Kasumi-1 (cell line): ENCODE measurements at regions not wholly inside any gene's neighbourhood (a gene's known extent, or its start where the extent isn't known, plus 50 kb on each side); places are given as distances from the start of the nearest gene placed in this dataset.
A peak's percentile ranks its signal among the peaks of the same experiment; 100 is the strongest.

ENCODE experiments used
- DNase-seq, 2 experiments: peaks; one replicate each; lab custom pipeline; 2025; lab: John Stamatoyannopoulos, UW

DNA sequence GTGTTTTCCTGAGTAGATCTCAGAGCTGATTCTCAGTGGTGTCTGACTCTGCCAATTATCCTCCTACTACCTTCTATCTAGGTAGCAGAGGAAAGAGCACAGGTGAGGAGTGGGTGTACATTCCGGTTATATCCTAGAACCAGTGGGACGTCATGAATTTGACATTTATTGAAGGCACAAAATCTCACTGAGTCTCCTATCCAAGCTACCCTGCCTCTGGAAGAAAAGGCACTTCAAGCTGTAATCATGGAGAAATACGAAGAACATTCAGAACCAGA is 952.2 kb downstream of the TUSC7 start:
- no peak for DNase-seq

GRCh38 chr3:117665296-117665695 is 955.7 kb downstream of the TUSC7 start:
- no peak for DNase-seq

DNA sequence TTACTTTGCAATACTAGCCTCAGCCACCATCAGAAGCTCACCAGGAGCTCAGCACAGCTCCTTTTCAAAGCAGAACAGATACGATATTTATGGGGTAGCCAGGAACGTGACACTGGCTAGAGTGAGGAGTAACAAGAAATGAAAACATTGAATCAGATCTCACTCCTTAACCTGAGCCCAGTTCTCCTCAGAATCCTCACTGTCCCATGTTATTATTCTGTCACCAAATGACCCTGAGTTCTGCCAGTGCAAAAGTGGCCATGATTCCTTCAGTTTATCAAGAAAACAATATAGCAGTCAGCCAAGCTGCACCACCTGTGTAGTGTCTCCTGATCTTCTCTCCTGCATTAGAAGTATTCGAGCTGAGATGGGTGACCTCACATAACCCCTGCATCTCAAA is 956.7 kb downstream of the TUSC7 start:
- DNase-seq, result no peak

- DNase-seq, result no peak
Observed at GRCh38 chr3:117666812-117667211, 957.2 kb downstream of the TUSC7 start.

GRCh38 chr3:117669774-117670173 is 960.2 kb downstream of the TUSC7 start:
- no peak for DNase-seq

- no peak for DNase-seq
Observed at GRCh38 chr3:117671722-117672318, 962.2 kb downstream of the TUSC7 start.

DNA sequence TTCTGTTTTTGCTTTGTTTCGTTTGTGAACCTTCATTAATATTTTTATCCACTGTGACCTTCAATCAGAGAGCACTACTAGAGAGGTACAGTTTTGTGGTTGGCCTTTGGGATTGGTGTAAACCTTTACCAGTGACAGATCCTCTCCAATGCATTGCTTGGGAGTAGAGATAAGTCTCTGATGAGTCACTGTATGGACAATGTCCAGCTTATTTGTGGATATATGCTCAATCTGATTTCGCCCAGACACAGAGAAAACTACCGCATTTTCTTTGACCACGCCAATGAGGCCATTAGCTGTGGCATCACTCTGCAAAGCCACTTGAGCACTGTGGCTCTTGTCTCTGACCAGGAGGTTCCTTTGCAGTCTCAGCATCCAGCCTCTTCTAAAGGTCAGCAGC is 964.7 kb downstream of the TUSC7 start:
- no peak for DNase-seq

GRCh38 chr3:117681619-117682018 is 972.0 kb downstream of the TUSC7 start:
- no peak for DNase-seq

DNA sequence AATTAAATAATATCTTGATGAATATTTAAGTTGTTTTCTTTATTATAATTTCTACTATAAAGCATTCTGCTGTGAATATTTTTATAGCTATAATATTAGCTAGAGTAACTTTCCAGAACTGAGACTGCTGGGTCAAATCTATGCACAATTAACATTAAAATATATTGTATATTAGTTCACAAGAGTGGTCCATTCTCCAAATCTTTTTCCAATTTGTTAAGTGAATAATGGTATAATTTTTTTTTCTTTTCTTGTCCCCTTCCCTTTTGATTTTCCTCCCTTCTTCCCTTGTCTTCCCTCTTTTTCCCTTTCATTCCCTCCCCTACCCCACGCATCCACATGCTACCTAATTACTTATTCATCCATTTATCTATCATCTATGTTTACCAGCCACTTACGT is 977.5 kb downstream of the TUSC7 start:
- DNase-seq, result no peak

DNA sequence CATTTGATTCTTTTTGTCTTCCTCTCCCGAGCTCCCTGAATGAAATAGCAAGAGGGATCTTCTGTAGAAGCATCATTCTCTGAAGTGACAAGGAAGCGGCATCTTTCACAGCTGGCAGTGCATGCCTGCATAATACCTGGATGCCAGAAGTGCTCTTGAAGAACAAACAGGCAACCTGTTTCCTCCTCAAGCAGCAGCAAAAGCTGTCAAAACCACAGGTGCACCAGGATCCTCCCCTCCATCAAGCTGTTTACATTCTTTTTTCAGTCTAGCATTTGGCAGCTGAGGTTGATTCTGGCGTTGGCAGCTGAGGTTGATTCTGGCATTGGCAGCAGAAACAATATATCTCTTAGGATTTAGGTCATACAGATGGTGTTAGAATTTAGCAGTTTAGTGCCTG is 979.0 kb downstream of the TUSC7 start:
- DNase-seq, result no peak

- DNase-seq, result no peak
Observed at GRCh38 chr3:117691526-117691925, 981.9 kb downstream of the TUSC7 start.

DNA sequence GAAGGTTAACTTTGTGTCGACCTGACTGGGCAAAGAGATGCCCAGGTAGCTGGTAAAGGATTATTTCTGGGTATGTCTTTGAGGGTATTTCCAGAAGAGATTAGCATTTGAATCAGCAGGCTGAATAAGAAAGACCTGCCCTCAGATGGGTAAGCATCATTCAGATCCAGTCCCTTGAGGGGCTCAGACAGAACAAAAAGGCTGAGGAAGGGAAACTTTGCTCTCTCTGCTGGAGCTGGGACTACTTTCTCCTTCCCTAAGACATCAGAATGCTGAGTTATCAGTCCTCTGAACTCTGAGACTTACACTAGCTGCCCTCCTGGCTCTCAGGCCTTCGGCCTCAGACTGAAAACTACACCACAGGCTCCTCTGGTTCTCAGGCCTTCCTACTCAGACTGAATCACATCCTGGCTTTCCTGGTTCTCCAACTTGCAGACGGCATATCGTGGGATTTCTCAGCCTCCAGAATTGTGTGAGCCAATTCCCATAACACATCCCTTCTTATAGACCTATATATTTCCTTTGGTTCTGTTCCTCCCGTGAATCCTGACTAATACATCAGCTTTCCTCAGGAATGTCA is 982.9 kb downstream of the TUSC7 start:
- no peak for DNase-seq

DNA sequence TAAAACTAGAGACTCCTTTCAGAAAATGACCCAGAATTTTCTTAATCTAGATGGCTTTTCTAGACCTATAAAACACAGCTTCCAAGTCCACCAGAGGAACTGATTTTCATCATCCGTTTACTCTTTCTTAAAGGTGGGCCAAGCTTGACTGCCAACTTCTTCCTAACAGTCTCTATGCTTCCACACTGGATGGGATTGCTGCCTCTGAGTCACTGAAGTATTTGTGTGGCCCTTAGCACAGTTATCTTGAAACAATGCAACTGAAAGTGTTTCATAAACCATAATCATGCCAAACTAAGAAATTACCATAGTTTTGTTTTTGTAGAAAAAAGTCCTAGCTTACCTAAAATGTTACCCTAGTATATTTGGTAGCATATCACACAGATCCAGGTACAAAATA is 985.7 kb downstream of the TUSC7 start:
- DNase-seq, result no peak

DNA sequence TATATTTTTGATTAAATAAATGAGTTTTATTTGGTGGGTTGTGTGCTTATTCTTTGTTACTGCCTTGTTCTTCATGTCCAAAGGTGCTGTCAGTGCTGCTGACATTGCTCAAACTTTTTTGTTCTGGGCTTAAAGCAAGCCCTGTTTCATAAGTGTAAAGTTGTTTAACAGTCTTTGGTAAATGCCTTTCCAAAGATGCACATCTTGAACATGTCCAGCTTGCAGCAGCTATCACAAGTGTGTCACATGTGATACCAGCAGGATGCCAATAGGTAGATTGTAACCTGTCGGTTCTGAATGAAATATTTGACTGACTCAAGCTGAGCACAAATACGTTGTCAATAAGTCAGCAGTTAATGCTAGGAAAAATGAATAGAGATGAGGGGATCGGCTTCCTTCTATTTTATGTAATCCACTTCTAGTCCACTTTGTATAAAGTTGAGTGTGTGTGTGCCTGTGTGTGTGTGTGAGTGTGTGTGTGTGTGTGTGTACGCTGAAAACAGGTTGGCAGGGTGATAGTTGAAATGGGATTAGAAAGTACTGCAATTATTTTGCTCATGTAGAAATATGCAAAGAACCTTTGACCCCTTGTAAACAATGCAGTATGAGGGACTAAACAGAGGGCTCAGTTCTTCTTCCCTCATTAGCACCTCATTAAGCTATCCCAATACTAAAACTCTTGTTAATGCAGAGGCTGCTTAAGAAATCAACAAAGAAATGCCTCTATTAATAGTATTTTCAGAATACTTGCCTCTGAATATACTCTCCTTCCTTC is 986.5 kb downstream of the TUSC7 start:
- DNase-seq, result no peak

DNA sequence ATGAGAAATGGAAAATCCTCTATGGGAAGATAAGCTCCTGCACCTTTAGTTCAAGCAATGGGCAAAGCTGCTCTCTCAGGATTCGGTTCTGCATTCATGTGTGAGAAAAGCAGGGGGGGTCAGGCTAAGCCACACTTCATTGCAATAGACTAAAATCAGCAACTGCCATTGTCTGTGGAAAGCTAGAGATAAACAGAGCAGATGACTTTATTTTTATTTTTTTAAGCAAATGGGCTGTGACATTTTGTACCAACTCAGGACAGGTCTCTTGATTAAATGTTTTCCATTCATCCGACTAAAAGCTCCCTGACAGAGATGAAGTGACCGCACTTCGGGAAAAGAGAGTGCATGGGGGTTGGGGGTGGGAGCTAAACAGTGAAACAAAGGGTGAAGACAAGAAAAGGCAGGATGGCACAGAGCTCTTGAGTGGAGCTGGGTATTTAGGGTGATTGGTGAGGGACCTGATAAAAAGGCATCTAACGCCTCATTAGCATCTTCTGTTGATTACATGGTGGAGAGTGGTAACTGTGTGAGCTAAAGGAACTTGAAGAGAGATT is 987.4 kb downstream of the TUSC7 start:
- DNase-seq, result no peak

DNA sequence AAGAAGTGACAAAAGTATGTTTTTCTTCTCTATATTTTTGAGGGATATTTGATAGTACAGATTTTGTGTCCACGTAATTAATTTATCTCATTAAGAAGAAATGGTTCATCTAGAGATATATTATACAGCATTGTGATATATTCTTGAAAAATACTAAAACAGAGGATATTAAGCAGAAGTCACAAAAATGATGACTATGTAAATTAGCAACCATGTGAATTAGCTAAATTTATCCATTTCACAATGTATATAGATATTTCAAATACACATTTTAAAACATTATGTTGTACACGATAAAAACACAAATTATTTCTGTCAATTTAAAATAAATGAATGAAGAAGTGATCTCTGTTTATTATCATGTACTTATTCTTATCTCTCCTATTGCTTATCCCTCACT is 989.5 kb downstream of the TUSC7 start:
- DNase-seq, result no peak

DNA sequence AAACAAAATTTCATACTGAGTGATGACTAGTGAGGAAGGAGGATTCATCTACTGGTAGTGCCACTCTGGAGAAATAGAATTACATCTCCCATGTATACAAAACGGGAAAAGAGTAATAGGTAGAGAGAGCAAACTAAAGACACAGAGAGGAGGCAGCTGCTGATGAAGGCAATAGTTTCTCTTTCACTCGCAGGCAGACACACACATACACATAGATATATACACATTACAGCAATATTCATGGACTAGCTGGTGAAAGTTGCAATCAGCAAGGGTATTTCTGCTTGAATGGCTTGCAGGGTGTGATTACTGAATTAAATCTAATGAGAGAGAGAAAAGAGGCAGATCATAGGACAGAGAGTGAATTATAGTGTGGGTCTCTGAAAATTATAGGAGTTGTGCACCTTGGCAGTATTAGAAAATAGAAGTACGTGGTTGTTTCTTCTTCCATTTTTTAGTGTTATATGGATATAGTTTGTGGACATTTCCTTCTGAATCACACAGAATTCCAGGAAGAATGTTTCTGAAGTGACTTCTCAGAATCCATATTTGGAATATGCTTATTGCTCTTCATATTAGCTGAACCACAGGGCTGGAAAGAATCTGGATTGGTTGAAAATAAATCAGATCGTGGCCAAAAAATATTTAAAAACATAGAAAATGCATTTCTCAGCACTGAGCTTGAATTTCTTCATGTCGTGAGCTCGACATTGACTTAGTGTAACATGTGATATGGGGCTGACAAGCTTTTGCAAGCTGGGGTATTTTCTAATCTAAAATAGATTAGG is 991.2 kb downstream of the TUSC7 start:
- peak in 1 of 2 experiments; percentile 2 for DNase-seq

DNA sequence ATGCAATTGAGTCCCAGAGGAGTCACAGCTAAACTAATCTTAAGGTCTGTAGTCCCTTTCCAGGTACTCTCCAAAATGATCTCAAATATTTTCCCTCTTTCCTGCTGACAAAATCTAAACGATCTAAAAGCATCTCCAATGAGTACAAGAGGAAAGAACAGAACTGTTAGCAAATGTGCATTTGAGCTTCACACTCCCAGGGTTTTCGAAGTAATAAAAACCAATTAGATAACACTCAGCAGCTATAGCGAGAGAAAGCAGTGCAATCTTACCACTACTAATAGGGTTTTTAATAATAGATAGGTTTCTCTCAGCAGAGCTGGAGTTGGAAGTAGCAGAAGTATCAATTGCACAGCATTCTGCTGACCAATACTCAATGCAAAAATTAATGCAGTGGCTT is 995.4 kb downstream of the TUSC7 start:
- no peak for DNase-seq

- DNase-seq, result no peak
Observed at GRCh38 chr3:117706037-117706436, 996.5 kb downstream of the TUSC7 start.

GRCh38 chr3:117706756-117707155 is 997.2 kb downstream of the TUSC7 start:
- no peak for DNase-seq

GRCh38 chr3:117708601-117709000 is 999.0 kb downstream of the TUSC7 start:
- no peak for DNase-seq

DNA sequence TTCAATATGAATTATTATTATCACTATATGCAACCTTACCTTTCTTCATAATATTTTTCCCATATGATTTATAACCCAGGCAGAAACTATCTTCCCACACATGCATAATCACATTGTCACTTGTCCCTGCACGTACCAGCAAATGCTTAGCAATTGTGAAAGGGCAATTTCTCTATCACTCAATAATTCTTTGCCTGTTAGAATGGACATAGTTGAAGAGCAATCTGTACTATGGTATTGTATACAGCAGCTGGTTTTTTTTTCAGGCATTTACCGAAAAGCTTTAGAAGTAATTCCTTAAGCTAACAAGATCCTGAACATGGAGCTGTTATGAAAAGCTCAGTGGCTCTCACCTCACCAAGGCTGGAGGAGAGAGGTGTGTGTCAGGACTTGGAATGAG is 999.5 kb downstream of the TUSC7 start:
- no peak for DNase-seq

DNA sequence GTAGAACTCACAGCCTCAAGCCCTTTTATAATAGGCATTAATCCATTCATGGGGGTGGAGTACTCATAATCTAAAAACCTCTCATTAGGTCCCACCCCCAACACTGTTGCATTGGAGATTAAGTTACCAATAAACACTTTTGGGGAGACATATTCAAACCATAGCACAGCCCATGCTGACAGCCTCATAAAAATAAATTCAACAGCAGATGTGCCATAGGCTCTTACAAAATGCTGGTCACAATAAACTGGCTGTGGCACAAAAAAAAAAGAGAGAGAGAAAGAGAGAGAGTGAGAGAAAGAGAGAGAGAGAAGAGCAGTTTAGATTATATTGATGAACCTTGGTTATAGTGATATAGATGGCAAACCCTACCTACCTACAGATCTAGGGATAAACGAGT is 1000.9 kb downstream of the TUSC7 start:
- DNase-seq, result no peak
